GM23338 (cell line): ENCODE measurements at regions not wholly inside any gene's neighbourhood (a gene's known extent, or its start where the extent isn't known, plus 50 kb on each side); places are given as distances from the start of the nearest gene placed in this dataset.

Experiments
- CREB1 ChIP-seq: fragments of 250-450 bp; sonication (Bioruptor Pico); IDR thresholded peaks from 2 replicates; pipeline ENCODE4 v1.5.0; 2020; ENCODE audit warnings: low read depth, mild to moderate bottlenecking, moderate library complexity
- CTCF ChIP-seq, 2 experiments: fragments of 200-600 bp in 1 of 2; sonication (generic) in 1 of 2; conservative IDR thresholded peaks; 2 replicates each; pipeline versions ENCODE4 v1.5.1 to v1.6.1; 2016 to 2017; ENCODE audit warnings: antibody characterized with exemption in 2 of 2, low read depth in 2 of 2, mild to moderate bottlenecking in 2 of 2, moderate library complexity in 1 of 2
- ETS1 ChIP-seq: IDR thresholded peaks from 2 replicates; pipeline ENCODE4 v1.6.1; 2016; ENCODE audit warnings: antibody characterized with exemption
- EZH2 ChIP-seq: fragments of 200-600 bp; sonication (generic); IDR thresholded peaks from one replicate; pipeline ENCODE4 v1.8.0; 2017; ENCODE audit warnings: antibody characterized with exemption, mild to moderate bottlenecking, low read depth; ENCODE audit not compliant: unreplicated experiment
- EZH2phosphoT487 ChIP-seq: fragments of 200-600 bp; sonication (generic); IDR thresholded peaks from one replicate; pipeline ENCODE4 v1.8.1; 2018; ENCODE audit warnings: antibody characterized with exemption; ENCODE audit not compliant: unreplicated experiment
- JUNB ChIP-seq: IDR thresholded peaks from one replicate; pipeline ENCODE4 v1.6.1; 2016; ENCODE audit warnings: antibody characterized with exemption; ENCODE audit not compliant: unreplicated experiment
- POLR2AphosphoS5 ChIP-seq: IDR thresholded peaks from 2 replicates; pipeline ENCODE4 v1.6.1; 2016; ENCODE audit warnings: antibody characterized with exemption, low read depth
- ZNF114 ChIP-seq: fragments of 250-450 bp; sonication (Bioruptor Pico); IDR thresholded peaks from 2 replicates; pipeline ENCODE4 v1.5.0; 2020; ENCODE audit warnings: mild to moderate bottlenecking, moderate library complexity
- ZNF331 ChIP-seq: fragments of 250-450 bp; sonication (Bioruptor Pico); IDR thresholded peaks from 2 replicates; pipeline ENCODE4 v1.5.0; 2020; ENCODE audit warnings: low read depth, mild to moderate bottlenecking, moderate library complexity
- ZNF462 ChIP-seq: fragments of 250-450 bp; sonication (Bioruptor Pico); IDR thresholded peaks from 2 replicates; pipeline ENCODE4 v1.5.0; 2020; ENCODE audit warnings: mild to moderate bottlenecking, moderate library complexity

DNA sequence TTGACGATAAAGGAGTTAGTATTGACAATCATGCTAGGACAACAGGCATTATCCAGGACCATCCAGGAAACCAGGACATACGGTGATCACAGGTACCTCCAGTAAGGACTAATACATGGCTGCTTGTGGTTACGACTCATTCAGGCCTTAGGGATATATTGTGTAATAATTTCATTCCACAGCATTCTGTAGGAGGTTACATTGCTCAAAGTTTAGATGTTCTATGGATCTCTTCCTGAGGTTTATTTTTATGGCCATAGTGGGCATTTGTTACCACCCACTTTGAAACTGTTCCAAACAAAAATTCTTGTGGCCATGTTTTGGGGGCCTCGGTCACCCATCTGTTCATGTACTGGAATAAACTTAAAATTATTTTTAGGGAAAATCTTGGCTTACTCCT is 431.6 kb downstream of the METTL4 start (continued):
- TF ChIP-seq ZNF462 (CRISPR knock-in tag): no peak
- TF ChIP-seq POLR2AphosphoS5: no peak
- no peak for TF ChIP-seq EZH2phosphoT487
- no peak for TF ChIP-seq CREB1
- TF ChIP-seq JUNB: no peak
- no peak for TF ChIP-seq CTCF (conservative IDR thresholded peaks at IDR 0.05; ENCODE audit: low read depth in 2 of 2)
- no peak for TF ChIP-seq ETS1
- no peak for TF ChIP-seq ZNF331 (CRISPR knock-in tag)
- TF ChIP-seq EZH2: no peak
- TF ChIP-seq ZNF114 (CRISPR knock-in tag): no peak
